Peyer's patch (tissue), 4 donors: ENCODE measurements at regions not wholly inside any gene's neighbourhood (a gene's known extent, or its start where the extent isn't known, plus 50 kb on each side); places are given as distances from the start of the nearest gene placed in this dataset.

Experiments used
- DNase-seq, 3 donors: peaks; one replicate each; pipeline ENCODE4 v3.0.0-alpha.2; 2017 to 2019
- H3K27ac ChIP-seq, 4 donors: fragments of 200-600 bp; sonication (generic); one replicate each; pipeline ENCODE4 v1.5.1; 2016 to 2019
- H3K27me3 ChIP-seq, 2 donors: fragments of 200-600 bp; sonication (generic); one replicate each; pipeline ENCODE4 v1.5.1; 2019
- H3K36me3 ChIP-seq, 3 donors: fragments of 200-600 bp; sonication (generic); one replicate each; pipeline ENCODE4 v1.5.1; 2016 to 2019
- H3K4me1 ChIP-seq, 4 donors: fragments of 200-600 bp; sonication (generic); one replicate each; pipeline ENCODE4 v1.5.1; 2016 to 2019
- H3K4me3 ChIP-seq, 4 donors: fragments of 200-600 bp; sonication (generic); 1 replicate in 3 of 4; 2 replicates in 1 of 4; pipeline ENCODE4 v1.5.1; 2016 to 2019; ENCODE audit warnings: mild to moderate bottlenecking in 1 of 4
- H3K9me3 ChIP-seq, 4 donors: fragments of 200-600 bp; sonication (generic); one replicate each; pipeline ENCODE4 v1.5.1; 2016 to 2019; ENCODE audit warnings: mild to moderate bottlenecking in 1 of 4
- POLR2A ChIP-seq, 2 donors: fragments of 450-650 bp; IDR thresholded peaks; one replicate each; pipeline ENCODE4 v1.5.1; 2017; ENCODE audit warnings: antibody characterized with exemption in 2 of 2, mild to moderate bottlenecking in 2 of 2, moderate library complexity in 2 of 2
- small RNA-seq, 2 donors: library from RNA; depleted of rRNA; stranded (forward); fragments of <200 nt; gene quantifications; one replicate each; pipeline ENCODE3, GENCODE V24; 2016
- TF ChIP-seq, protein P1 (sequence below), 6 experiments: fragments of 450-650 bp in 4 of 6; fragments of 200-600 bp in 2 of 6; sonication (generic) in 1 of 6; IDR thresholded peaks; one replicate each; pipeline ENCODE4 v1.5.1; 2017 to 2019; ENCODE audit warnings: antibody characterized with exemption in 6 of 6, mild to moderate bottlenecking in 3 of 6, moderate library complexity in 1 of 6

- no peaks in the 10 kb centered on the region for H3K9me3 ChIP-seq
These were observed 85.5 kb downstream of the DIRAS2 start for GRCh38 chr9:90556897-90557675.

GRCh38 chr9:90559075-90560073 lies 83.2 kb downstream of the DIRAS2 start:
- DNase-seq: no peak
- TF ChIP-seq, protein P1, sequence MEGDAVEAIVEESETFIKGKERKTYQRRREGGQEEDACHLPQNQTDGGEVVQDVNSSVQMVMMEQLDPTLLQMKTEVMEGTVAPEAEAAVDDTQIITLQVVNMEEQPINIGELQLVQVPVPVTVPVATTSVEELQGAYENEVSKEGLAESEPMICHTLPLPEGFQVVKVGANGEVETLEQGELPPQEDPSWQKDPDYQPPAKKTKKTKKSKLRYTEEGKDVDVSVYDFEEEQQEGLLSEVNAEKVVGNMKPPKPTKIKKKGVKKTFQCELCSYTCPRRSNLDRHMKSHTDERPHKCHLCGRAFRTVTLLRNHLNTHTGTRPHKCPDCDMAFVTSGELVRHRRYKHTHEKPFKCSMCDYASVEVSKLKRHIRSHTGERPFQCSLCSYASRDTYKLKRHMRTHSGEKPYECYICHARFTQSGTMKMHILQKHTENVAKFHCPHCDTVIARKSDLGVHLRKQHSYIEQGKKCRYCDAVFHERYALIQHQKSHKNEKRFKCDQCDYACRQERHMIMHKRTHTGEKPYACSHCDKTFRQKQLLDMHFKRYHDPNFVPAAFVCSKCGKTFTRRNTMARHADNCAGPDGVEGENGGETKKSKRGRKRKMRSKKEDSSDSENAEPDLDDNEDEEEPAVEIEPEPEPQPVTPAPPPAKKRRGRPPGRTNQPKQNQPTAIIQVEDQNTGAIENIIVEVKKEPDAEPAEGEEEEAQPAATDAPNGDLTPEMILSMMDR (IDR thresholded peaks at IDR 0.05): no peak
- no peak for TF ChIP-seq POLR2A (IDR thresholded peaks at IDR 0.05)
- no peak overlapping the region for H3K27ac ChIP-seq
- H3K4me1 ChIP-seq: no peaks in the 10 kb centered on the region
- H3K36me3 ChIP-seq: no peaks in the 10 kb centered on the region
- no peak overlapping the region for H3K4me3 ChIP-seq
- no peaks in the 10 kb centered on the region for H3K9me3 ChIP-seq
- no peaks in the 10 kb centered on the region for H3K27me3 ChIP-seq

More at GRCh38 chr9:90556897-90557675, 85.5 kb downstream of the DIRAS2 start:
- Histone ChIP-seq H3K4me1 (no peaks in the 10 kb centered on the region), H3K27ac (no peak overlapping the region), H3K27me3 (no peaks in the 10 kb centered on the region), H3K36me3 (no peaks in the 10 kb centered on the region), H3K4me3 (no peak overlapping the region)
- no peak for TF ChIP-seq POLR2A (IDR thresholded peaks at IDR 0.05)
- TF ChIP-seq, protein P1 (IDR thresholded peaks at IDR 0.05): no peak
- no peak for DNase-seq

Small RNA genes lying in the stretch of these regions (small RNA-seq; reads per million reads assigned to genes)
- gene AL161629.2 (0 reads per million in 2 donors), gene MIR4290 (0 reads per million in 2 donors)
